GM23248 (cell line): ENCODE measurements at regions not wholly inside any gene's neighbourhood (a gene's known extent, or its start where the extent isn't known, plus 50 kb on each side); places are given as distances from the start of the nearest gene placed in this dataset.

Experiments used
- DNase-seq: peaks from one replicate; pipeline ENCODE4 v3.0.0-alpha.2; 2015
- H2AFZ ChIP-seq: fragments of 200-600 bp; sonication (generic); 2 replicates; pipeline ENCODE4 v1.6.1; 2016; ENCODE audit warnings: antibody characterized with exemption
- H3F3A ChIP-seq: fragments of 200-600 bp; sonication (generic); 2 replicates; pipeline ENCODE4 v1.6.1; 2016; ENCODE audit warnings: mild to moderate bottlenecking, antibody characterized with exemption, mixed run types; ENCODE audit not compliant: insufficient read depth
- H3K27ac ChIP-seq: fragments of 200-600 bp; sonication (generic); 2 replicates; pipeline ENCODE4 v1.5.1; 2016; ENCODE audit warnings: mild to moderate bottlenecking
- H3K27me3 ChIP-seq: fragments of 200-600 bp; sonication (generic); replicated peaks from 2 replicates; pipeline ENCODE4 v1.6.1; 2016; ENCODE audit warnings: mild to moderate bottlenecking; ENCODE audit not compliant: insufficient read depth
- H3K36me3 ChIP-seq: fragments of 200-600 bp; sonication (generic); 2 replicates; pipeline ENCODE4 v1.6.1; 2016; ENCODE audit warnings: low read depth, mild to moderate bottlenecking
- H3K4me1 ChIP-seq: fragments of 200-600 bp; sonication (generic); 2 replicates; pipeline ENCODE4 v1.6.1; 2016; ENCODE audit warnings: mild to moderate bottlenecking; ENCODE audit not compliant: insufficient read depth
- H3K4me2 ChIP-seq: fragments of 200-600 bp; sonication (generic); one replicate; pipeline ENCODE4 v1.6.1; 2016; ENCODE audit warnings: mild to moderate bottlenecking; ENCODE audit not compliant: unreplicated experiment
- H3K4me3 ChIP-seq: fragments of 200-600 bp; sonication (generic); 2 replicates; pipeline ENCODE4 v1.5.1; 2016; ENCODE audit warnings: mild to moderate bottlenecking
- H3K79me2 ChIP-seq: fragments of 200-600 bp; sonication (generic); 2 replicates; pipeline ENCODE4 v1.6.1; 2016; ENCODE audit warnings: mild to moderate bottlenecking; ENCODE audit not compliant: insufficient read depth
- H3K9ac ChIP-seq: fragments of 200-600 bp; sonication (generic); 2 replicates; pipeline ENCODE4 v1.6.1; 2016; ENCODE audit warnings: mild to moderate bottlenecking
- H3K9me2 ChIP-seq: fragments of 200-600 bp; sonication (generic); 2 replicates; pipeline ENCODE4 v1.6.1; 2016; ENCODE audit warnings: mixed run types, mild to moderate bottlenecking, moderate library complexity; ENCODE audit not compliant: insufficient read depth
- H3K9me3 ChIP-seq: fragments of 200-600 bp; sonication (generic); one replicate; pipeline ENCODE4 v1.6.1; 2017; ENCODE audit warnings: low read depth
- H4K20me1 ChIP-seq: fragments of 200-600 bp; sonication (generic); 2 replicates; pipeline ENCODE4 v1.6.0; 2016; ENCODE audit not compliant: insufficient read depth
- EZH2 ChIP-seq: fragments of 200-600 bp; sonication (generic); IDR thresholded peaks from 2 replicates; pipeline ENCODE4 v1.6.1; 2018; ENCODE audit warnings: antibody characterized with exemption, mild to moderate bottlenecking; ENCODE audit not compliant: insufficient read depth, poor library complexity, severe bottlenecking
- EZH2phosphoT487 ChIP-seq: fragments of 200-600 bp; sonication (generic); IDR thresholded peaks from 2 replicates; pipeline ENCODE4 v1.6.1; 2018; ENCODE audit warnings: antibody characterized with exemption, moderate library complexity, mild to moderate bottlenecking, low read depth; ENCODE audit not compliant: insufficient read depth
- WGBS, 2 experiments: methylation state at CpG; one replicate each; pipeline ENCODE4 v1.1.6; 2015 to 2017; ENCODE audit warnings: low lambda C conversion rate in 2 of 2, low coverage in 1 of 2; ENCODE audit errors: missing lambda C conversion rate in 2 of 2; 5-methylcytosine and 5-hydroxymethylcytosine counted together
- in situ Hi-C: fragments of 300-500 bp; cut with MboI; formaldehyde crosslinking; loops from 2 replicates; pipeline ENCODE4 v1.15.0; 2020

GRCh38 chr6:68427630-68428029, 207.5 kb upstream of the ADGRB3 start:
- Histone ChIP-seq H3K4me2 (no peak overlapping the region), H3F3A (no peaks in the 10 kb centered on the region), H3K9me3 (no peaks in the 10 kb centered on the region), H3K9ac (no peak overlapping the region), H3K9me2 (no peaks in the 10 kb centered on the region), H4K20me1 (no peaks in the 10 kb centered on the region), H2AFZ (no peak overlapping the region), H3K4me1 (no peaks in the 10 kb centered on the region), H3K36me3 (no peaks in the 10 kb centered on the region), H3K27ac (no peak overlapping the region), H3K27me3 (no peaks in the 10 kb centered on the region), H3K79me2 (no peaks in the 10 kb centered on the region), H3K4me3 (no peak overlapping the region)
- DNase-seq: no peak
- in situ Hi-C loops: no loop called here
- no peak for TF ChIP-seq EZH2phosphoT487
- TF ChIP-seq EZH2: no peak

DNA sequence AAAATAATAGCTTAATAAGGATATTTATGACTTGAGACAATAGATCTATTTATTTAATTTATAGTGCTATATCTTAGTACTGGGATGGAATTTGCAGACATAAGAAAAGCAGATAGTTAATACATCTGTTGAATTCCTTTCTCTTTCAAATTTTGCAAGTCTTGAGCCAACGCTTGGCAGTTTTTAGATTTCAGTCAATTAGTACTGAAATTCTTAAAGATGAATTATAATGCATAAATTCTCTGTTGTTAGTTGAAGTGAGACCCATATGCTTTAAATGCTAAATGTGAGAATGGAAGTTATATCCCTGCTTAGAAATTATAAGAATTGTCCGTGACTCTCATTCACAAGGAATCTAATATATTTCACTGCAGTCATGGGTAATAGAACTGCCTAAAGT, 225.1 kb upstream of the ADGRB3 start:
- no peak overlapping the region for H3K4me2 ChIP-seq
- no peak for TF ChIP-seq EZH2
- no peak for TF ChIP-seq EZH2phosphoT487
- H2AFZ ChIP-seq: no peak overlapping the region
- H3K27me3 ChIP-seq: no peaks in the 10 kb centered on the region
- in situ Hi-C loops: no loop called here
- H3K9me2 ChIP-seq: no peaks in the 10 kb centered on the region
- no peak overlapping the region for H3K9ac ChIP-seq
- H4K20me1 ChIP-seq: no peaks in the 10 kb centered on the region
- H3K27ac ChIP-seq: no peak overlapping the region
- no peaks in the 10 kb centered on the region for H3K79me2 ChIP-seq
- 7 to 9% methylated on average over 2 of the region's 2 CpGs for WGBS, 2 experiments
- no peak overlapping the region for H3K4me3 ChIP-seq
- H3K4me1 ChIP-seq: no peaks in the 10 kb centered on the region
- no peaks in the 10 kb centered on the region for H3F3A ChIP-seq
- no peaks in the 10 kb centered on the region for H3K9me3 ChIP-seq
- H3K36me3 ChIP-seq: no peaks in the 10 kb centered on the region
- DNase-seq: no peak

- Histone ChIP-seq H3K4me3 (no peak overlapping the region), H3K36me3 (no peaks in the 10 kb centered on the region), H3K4me1 (no peaks in the 10 kb centered on the region), H3K9me2 (no peaks in the 10 kb centered on the region), H3K4me2 (no peak overlapping the region), H3K27ac (no peak overlapping the region), H4K20me1 (no peaks in the 10 kb centered on the region), H3K27me3 (no peaks in the 10 kb centered on the region), H3F3A (no peaks in the 10 kb centered on the region), H3K9ac (no peak overlapping the region), H2AFZ (no peak overlapping the region), H3K9me3 (peaks cover 5% of the 10 kb centered on the region), H3K79me2 (no peaks in the 10 kb centered on the region)
- in situ Hi-C loops: no loop called here
- DNase-seq: no peak
- TF ChIP-seq EZH2 (no peak), EZH2phosphoT487 (no peak)
- 37 to 45% methylated on average over 2 of the region's 2 CpGs for WGBS, 2 experiments
Observed at GRCh38 chr6:68400396-68400795, 234.7 kb upstream of the ADGRB3 start.

DNA sequence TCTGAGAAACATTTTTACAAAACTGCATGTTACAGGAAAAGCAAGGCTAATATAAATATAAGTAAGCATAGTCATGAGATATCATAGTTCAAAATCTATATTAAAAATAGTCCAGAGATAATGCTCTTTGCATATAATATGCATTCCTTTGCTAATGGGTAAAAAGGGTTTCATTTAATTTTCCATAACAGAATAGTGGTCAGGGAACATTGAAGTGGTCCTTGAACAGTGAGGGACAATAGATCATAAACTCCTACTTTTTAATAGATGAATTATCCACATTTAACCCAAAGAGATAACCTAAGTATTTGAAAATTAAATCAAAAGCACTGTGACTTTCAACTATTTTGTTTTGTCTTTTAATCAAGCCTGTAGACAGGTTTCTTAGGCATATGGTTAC, 243.1 kb upstream of the ADGRB3 start:
- Histone ChIP-seq H3K27me3 (no peaks in the 10 kb centered on the region), H3K79me2 (no peaks in the 10 kb centered on the region), H3K4me2 (no peak overlapping the region), H2AFZ (no peak overlapping the region), H4K20me1 (no peaks in the 10 kb centered on the region), H3F3A (no peaks in the 10 kb centered on the region), H3K36me3 (no peaks in the 10 kb centered on the region), H3K9me2 (no peaks in the 10 kb centered on the region), H3K4me3 (no peak overlapping the region), H3K27ac (no peak overlapping the region), H3K9me3 (peaks cover 5% of the 10 kb centered on the region), H3K9ac (no peak overlapping the region), H3K4me1 (no peaks in the 10 kb centered on the region)
- DNase-seq: no peak
- in situ Hi-C loops: no loop called here
- no peak for TF ChIP-seq EZH2phosphoT487
- TF ChIP-seq EZH2: no peak

DNA sequence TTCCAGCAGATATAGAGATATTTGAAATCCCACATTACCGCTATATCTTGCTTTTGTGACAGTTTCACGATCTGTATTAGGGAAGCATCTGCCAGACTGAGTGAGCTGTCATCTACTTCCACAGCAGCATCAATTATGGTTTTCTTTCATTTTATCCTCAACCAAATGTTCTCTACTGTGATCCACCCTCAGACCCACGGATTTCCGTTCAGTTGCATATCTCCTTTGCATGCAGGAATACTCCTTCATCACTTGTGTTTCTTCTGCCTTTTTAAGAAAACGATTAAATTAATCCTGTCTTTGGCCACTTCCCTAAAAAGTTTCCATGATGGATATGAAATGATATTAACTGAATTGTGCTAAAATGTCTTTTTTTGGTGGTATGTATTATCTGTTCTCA, 262.1 kb upstream of the ADGRB3 start:
- Histone ChIP-seq H2AFZ (no peak overlapping the region), H3K4me1 (no peaks in the 10 kb centered on the region), H3K27me3 (no peaks in the 10 kb centered on the region), H3K4me2 (no peak overlapping the region), H3K9me2 (no peaks in the 10 kb centered on the region), H3K27ac (no peak overlapping the region), H3K9me3 (peaks cover 3% of the 10 kb centered on the region), H3F3A (no peaks in the 10 kb centered on the region), H3K4me3 (no peak overlapping the region), H4K20me1 (no peaks in the 10 kb centered on the region), H3K9ac (no peak overlapping the region), H3K36me3 (no peaks in the 10 kb centered on the region), H3K79me2 (no peaks in the 10 kb centered on the region)
- WGBS, 2 experiments: 10 to 15% methylated on average over 5 of the region's 5 CpGs
- DNase-seq: no peak
- in situ Hi-C loops: no loop called here
- TF ChIP-seq EZH2phosphoT487 (no peak), EZH2 (no peak)
